Kasumi-1 (cell line): ENCODE measurements at regions not wholly inside any gene's neighbourhood (a gene's known extent, or its start where the extent isn't known, plus 50 kb on each side); places are given as distances from the start of the nearest gene placed in this dataset.
"Not testable (repeated sequence)": the region's sequence is repeated elsewhere in the genome, so short reads cannot be mapped to it uniquely, and the experiment has no call there.

Experiments used
- DNase-seq, 2 experiments: peaks; one replicate each; lab custom pipeline; 2025; lab: John Stamatoyannopoulos, UW

GRCh38 chr18:78792094-78792493 is 187.5 kb upstream of the SALL3 start:
- no peak for DNase-seq

DNA sequence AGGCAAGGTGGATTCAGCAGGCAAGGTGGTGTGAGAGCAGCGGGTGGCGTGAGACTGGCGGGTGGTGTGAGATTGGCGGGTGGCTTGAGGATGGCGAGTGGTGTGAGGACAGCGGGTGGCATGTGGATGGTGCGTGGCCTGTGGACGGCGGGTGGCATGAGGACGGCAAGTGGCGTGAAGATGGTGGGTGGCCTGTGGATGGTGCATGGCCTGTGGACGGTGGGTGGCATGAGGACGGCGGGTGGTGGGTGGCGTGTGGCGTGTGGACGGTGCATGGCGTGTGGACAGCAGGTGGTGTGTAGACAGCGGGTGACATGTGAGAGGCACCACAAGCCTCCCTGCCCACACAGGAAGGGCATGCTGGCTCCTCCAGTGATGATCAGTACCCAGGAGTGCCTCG is 186.9 kb upstream of the SALL3 start:
- DNase-seq: no peak

GRCh38 chr18:78793313-78794070 is 186.1 kb upstream of the SALL3 start:
- DNase-seq: no peak

DNA sequence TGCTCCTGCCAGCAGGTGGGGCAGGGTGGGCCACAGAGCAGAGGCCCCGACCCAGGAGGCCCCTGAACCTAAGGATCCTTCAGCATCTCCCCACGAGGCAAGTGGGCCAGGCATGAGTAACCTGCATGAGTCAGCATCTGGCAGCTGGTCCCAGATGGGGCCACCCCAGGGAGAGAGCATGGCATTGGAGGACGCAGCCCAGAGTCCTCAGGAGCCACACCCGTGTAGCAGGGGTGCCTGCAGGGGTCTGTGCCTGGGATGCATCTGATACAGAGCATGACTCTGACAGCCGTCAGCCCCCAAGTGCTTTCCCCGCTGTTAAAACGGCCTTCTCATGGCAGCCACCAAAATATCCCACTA is 185.6 kb upstream of the SALL3 start:
- no peak for DNase-seq

- no peak for DNase-seq
These were observed 182.7 kb upstream of the SALL3 start for GRCh38 chr18:78796693-78797455.

DNA sequence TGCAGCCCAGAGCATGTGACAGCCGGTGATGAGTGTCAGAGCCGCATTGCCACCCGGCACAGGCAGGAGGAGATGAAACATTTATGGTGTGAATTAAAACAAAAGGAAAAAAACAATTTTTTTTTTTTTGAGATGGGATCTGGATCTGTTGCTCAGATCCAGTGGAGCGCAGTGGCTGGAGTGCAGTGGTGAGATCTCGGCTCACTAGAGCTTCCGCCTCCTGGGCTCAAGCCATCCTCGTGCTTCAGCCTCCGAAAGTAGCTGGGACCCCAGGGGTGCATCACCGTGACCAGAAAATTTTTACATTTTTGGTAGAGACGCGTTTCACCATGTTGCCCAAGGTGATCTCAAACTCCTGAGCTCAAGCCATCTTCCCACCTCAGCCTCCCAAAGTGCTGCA is 182.1 kb upstream of the SALL3 start:
- no peak for DNase-seq

GRCh38 chr18:78798402-78799175 is 181.0 kb upstream of the SALL3 start:
- DNase-seq: no peak

DNA sequence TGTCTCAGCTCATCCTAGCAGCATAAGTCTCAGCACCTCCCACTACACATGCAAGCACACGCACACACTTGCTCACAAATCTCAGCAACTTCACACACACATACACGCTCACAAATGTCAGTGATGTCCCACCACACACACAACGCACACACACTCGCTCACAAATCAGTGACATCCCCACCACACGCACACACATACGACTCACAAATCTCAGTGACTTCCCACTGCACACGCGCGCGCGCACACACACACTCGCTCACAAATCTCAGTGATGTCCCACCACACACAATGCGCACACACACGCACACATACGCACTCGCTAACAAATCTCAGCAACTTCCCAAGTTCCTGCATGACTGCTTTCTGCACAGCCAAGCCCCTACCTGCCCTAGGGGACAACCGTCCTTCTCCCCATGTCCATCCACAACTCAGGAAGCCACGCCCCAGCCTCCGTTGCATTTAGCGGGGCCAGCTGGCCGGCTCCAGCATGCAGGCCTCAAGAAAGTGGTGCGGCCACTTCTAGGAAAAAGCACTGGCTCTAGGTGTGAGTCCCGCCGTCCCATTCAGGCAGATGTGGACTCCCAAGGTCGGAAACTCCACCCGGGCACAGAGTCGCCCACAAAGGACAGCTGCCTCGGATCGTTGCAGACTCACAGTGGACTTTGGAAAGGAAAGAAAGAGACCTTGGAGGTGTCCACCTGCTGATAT is 180.1 kb upstream of the SALL3 start:
- DNase-seq: no peak

DNA sequence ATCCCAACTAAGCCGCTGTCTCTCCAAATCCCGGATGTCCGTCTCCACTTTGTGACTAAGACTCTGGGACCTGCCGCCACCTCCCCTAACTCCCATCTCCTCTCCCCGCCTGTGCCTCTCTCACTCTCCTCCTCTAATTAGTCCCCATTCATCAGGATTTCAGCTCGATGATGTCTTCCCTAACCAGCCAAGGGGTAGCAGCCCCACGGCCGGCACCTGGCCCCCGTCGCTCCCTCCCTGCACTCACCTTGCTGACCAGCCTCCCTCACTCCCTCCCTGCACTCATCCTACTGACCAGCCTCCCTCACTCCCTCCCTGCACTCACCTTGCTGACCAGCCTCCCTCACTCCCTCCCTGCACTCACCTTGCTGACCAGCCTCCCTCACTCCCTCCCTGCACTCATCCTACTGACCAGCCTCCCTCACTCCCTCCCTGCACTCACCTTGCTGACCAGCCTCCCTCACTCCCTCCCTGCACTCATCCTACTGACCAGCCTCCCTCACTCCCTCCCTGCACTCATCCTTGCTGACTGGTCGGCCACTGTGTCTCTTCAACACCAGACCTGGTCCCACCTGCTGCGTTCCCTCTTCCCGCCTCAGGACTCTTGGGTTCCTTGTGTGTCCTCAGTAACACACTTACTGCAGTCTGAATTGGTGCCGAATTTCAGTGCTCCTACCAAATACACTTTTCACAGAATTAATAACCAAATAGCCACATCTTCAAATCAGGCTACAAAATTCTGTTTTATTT is 179.3 kb upstream of the SALL3 start:
- not testable (repeated sequence) for DNase-seq

- DNase-seq: no peak
These were observed 178.6 kb upstream of the SALL3 start for GRCh38 chr18:78801011-78801410.

GRCh38 chr18:78803104-78803503 is 176.5 kb upstream of the SALL3 start:
- no peak for DNase-seq

DNA sequence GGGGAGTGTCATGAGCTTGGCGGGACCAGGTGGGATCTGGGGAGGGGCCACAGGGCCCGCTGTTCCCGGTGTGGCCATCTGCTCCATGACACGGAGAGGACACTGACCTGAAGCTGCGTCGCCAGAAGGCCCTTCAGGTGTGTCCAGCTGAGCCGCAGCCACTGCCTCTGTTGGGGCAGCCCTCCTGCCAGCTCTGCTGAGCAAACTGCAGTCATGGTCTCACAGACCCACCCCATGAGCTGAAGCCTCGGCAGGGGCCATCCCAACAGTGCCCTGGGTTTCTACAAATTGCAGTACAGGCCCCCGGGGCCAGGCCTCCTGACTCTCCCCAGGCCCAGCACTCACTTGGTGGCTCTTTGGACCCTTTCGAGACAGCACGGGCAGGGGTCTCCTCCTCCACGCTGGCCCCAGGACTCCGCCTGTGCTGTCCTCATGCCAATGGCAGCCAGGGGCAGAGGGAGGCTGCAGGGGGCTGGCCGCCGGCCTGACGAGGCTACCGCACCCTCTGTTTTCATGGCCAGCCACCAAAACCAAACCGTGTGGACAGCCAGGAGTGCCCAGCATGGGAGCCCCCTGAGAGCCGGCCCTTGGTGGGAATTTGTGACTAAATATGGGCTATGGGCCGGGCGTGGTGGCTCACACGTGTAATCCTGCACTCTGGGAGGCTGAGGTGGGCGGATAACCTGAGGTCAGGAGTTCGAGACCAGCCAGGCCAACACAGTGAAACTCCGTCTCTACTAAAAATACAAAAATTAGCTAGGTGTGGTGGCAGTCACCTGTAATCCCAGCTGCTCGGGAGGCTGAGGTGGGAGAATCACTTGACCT is 175.2 kb upstream of the SALL3 start:
- no peak for DNase-seq

DNA sequence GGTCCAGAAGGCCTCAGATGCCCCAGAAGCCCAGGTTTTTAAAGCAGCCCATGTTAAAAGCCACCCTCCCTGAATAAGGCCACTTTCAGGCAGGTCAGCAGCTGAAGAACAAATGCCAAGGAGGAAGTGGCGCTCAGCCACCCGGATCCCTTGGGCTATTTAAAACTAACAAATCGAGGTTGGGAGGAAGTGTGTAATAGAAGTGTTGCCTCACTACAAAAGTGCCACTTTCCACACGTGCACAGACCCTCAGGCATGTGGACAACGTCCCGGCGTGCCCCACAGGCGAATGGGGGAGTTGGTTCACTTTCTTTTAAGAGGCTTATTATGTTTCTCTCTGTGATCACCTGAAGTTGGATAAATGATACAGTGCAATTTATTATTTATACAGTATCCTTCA is 173.8 kb upstream of the SALL3 start:
- DNase-seq: no peak

DNA sequence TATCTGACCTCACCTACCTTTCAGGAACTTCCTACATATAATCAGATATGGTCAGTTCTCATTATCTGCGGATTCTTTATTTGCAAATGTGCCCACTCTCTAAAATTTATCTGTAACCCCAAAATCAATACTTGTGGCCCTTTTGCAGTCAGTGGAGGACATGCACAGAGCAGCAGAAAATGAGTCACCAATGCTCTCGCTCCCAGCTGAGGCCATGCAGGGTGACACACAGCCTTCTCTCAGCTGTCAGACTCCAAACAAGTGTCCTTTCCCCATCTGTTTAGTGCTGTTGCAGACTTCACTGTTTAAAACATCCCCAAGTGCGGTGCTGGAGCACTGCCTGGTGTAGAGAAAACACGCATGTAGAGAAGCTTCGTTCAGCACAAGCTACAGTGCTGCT is 171.9 kb upstream of the SALL3 start:
- no peak for DNase-seq

GRCh38 chr18:78809845-78810244 is 169.8 kb upstream of the SALL3 start:
- DNase-seq: no peak

DNA sequence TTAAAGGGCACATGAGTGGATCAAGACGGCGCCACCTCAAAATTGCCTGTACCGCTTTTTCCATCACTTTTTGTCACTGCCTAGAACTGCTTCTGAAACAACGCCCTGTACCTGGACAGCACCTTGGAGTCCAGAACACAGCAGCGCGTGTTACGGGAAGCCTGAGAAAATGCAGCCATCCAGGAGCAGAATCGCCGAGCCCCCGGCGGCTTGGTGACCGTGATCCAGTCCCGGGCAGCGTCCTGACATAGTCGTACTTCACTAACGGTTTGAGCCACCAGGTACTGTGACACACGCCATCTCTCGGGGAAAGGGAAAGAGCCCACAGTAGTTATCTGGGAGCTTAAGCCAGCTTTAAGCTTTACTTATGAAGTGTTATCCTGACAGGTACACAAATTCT is 168.9 kb upstream of the SALL3 start:
- no peak for DNase-seq

GRCh38 chr18:78812067-78812466 is 167.6 kb upstream of the SALL3 start:
- no peak for DNase-seq

GRCh38 chr18:78813156-78813555 is 166.5 kb upstream of the SALL3 start:
- DNase-seq: no peak

DNA sequence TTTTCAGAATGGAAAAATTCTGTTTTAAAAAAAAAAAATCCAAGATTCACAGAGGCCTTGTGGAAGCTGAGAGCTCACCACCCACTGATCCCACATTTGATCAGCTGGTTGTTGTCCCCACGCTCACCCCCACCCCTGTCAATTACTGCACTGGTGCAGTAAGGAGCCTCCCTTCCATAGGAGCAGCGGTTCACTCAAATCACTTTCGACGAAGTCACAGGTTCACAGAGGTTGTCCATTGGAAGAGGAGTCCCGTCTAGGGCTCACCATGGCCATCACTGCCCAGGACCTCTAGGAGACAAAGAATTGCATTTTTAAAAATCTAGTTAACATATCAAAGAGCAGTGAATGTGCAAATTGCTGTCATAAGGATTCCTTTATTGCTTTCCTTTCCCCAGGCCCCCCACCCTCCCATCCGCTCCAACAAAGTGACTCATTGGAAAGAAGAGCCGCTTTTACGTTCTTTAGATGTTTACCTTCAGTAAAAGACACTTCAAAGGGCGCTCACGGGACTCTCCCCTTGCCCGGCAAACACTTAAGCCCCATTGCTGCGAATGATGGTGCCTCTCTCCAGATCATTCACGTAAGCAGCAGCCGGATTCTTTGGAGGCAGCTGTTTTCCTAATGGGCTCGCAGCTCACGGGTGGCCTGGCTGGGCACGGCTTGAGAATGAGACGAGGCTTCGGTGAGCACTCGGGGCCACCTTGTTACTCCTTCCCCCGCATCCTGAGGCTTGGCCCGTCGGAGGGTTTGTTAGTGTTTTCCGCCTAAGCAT is 165.5 kb upstream of the SALL3 start:
- no peak for DNase-seq

GRCh38 chr18:78814766-78815165 is 164.9 kb upstream of the SALL3 start:
- DNase-seq: no peak
